Activated gamma-delta T cell (primary cell): ENCODE measurements at regions not wholly inside any gene's neighbourhood (a gene's known extent, or its start where the extent isn't known, plus 50 kb on each side); places are given as distances from the start of the nearest gene placed in this dataset.
"Not testable (repeated sequence)": the region's sequence is repeated elsewhere in the genome, so short reads cannot be mapped to it uniquely, and the experiment has no call there.

ENCODE experiments used
- DNase-seq: peaks from one replicate; lab custom pipeline; 2025; lab: John Stamatoyannopoulos, UW

DNA sequence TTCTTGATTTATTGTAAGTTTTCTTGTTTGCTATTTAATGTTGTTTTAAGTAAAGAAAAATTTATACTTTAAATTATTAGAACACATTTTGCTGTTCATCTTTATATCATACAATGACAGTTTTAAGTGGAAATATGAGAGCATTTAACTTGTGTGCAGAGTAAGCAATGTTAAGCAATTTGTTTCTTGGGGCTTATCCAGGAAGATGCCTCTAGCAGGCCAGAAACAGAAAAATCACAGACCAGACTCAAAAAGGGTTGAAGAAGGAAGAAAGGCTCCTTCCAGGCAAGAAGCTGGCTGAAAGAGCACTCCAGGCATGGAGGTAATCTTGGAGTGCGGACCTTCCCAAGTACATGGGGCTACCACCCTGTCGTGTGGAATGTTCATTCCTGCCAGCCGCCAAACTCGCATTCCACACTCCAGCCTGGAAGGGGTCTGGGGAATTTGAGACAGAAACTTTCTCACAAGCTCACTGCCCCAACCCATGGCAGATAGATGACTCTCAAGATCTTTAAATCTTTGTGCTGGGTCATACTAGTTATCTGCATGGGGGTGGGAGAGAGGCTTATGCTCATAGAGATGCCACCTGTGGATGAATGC lies 1521.3 kb upstream of the AGA start:
- DNase-seq = no peak

- no peak for DNase-seq
These were observed 1524.4 kb upstream of the AGA start for GRCh38 chr4:178966644-178967043.

DNA sequence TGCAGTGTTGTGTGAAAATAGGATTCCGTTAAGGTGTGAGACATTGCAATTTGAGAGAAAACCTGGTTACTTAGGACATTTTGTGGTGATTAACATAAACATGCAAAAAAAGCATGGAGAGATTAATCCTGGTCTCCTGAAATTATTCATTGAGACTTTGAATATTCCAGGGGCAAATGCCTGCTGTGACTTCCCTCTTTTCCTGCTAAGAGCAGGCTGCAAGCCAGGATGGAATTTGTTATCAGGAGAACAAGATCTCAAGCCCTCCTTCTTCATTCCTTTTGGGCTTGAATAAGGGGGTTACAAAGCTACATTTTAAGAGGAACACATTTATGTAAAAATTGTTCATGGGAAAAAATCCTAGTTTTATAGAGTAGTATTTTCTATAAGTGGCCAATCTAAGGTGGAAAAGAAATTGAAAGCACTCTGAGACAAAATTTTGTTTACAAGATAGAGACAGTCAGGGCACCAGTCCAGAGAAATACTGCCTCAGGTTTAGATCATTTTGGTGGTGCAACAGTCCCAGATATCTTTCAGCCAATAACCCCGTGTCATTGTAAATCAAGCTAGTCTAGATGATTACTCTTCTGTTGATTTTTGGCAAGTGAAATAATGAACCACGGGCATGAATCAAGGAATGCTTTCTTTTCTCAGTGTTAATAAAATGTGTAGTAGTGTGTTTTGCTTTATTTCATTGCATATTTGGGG lies 1528.3 kb upstream of the AGA start:
- DNase-seq = no peak

DNA sequence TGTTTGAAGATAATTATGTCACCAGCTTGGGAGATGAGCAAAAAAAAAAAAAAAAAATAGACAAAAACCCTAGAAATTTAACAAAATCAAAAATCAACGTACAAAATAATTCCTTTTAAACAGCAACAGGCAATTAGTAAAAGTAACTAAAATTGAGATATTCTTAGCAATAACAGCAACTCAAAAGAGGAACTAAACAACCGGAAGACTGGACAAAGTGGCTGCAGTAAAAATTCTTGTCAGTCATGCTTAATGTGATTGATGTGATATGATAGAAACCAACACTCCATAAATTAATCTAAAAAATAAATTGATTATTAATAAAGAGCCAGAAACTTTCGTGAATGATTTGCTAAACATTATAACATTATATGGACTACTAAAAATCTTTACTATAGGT lies 1534.6 kb upstream of the AGA start:
- DNase-seq = no peak

DNA sequence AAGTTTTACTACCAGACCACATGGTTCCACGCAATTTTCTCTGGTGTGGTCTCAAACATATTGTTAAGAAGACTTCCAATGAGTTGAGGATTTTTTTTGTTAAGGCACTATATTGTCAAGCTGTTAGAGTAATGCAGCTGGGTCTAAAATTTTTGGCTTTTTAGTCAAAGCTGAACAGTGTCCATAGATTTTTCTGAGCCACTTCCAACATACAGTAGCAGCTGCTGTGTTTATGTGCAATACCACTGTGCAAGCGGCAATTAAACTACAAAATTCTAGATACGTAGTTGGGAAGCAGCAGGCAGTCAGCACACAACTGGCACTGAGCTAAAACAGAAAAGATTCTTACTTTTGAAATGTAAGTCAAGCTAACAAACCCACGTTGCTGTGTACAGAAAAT lies 1551.1 kb upstream of the AGA start:
- DNase-seq = no peak

DNA sequence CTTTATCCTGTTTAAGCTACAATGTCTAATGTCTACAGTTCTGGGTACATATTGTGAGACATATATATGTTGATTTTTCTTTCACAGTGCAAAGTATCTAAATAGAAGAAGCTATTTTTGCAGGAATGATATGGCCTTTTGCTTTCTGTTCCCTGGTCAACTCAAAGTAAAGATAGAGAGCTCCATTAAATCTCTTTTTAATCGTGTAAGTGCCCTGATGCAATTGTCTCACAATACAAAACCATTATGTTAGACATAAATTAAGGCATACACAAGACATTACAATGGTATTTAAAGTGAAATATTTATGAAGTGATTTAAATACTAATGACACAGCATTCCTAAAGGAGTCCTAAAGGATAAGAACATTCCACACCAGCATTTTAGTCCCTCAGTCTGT lies 1559.7 kb upstream of the AGA start:
- no peak for DNase-seq

DNA sequence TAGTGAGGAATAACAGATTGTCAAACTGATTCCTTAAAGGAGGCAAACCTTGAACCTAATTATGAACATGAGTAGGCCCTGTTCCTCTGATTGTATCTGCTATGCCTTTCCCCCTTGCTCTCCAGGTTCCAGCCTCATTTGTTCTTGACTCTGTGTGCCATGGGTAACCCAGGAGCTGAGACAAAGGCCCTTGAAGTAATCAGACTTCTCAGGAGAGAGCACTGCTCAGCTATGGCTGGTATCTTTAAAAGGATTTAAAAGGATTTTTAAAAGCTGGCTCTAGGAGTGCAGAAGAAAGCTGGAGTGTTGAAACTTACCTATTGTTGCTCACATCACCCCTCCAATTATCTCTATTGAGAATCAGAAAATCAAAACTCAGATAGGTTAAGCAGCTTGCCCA lies 1565.5 kb upstream of the AGA start:
- no peak for DNase-seq

DNA sequence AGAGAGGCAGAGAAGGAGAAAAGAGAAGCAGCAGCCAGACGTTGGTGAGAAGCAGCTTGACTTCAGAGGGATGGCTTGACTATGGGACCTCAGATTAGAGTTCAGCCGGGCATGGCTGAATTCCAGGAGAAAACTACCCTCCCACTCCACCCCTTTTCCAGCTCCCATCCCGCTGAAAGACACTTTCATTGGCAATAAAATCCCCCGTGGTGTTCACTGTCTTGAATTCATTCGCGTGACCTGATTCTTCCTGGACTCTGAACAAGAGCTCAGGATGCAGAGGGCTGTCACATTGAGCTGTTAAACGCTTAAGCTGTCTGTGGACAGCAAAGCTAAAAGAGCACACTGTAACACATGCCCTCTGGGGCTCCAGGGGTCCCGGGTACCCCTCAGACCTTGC lies 1575.3 kb upstream of the AGA start:
- DNase-seq = no peak

- no peak for DNase-seq
These were observed 1585.3 kb upstream of the AGA start for GRCh38 chr4:179027569-179027968.

DNA sequence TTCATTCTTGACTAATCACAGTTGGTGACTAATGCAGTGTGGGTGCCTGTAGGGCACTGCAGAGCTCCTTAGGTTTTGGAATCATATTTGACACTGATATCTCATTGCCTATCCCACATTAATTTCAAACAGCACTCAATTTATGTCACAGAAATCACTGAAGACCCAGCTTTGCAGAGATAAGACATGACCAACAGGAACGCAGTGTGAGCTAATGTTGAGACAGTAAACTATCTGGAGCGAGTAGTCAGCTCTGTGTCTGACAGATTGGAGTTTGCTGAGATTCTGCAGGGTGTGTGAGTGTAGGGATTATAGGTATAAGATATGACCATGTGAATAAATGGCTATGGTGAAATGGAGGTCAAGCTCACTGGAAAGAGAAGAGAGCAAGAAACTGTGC lies 1586.1 kb upstream of the AGA start:
- DNase-seq = no peak

DNA sequence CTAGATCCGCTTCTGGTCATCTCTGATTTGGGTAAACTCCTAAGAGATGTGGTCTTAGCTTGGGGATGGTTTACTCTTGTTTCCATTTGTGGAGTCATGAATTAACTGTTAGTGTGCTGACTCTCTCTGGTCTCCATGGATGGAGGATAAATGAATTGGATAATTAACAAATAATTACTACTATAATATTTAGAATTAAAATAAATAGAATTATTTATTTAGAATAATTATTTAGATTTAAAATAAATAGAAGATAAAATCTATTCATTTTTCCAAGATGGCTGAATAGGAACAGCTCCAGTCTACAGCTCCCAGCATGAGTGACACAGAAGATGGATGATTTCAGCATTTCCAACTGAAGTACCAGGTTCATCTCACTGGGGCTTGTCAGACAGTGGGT lies 1587.4 kb upstream of the AGA start:
- no peak for DNase-seq

DNA sequence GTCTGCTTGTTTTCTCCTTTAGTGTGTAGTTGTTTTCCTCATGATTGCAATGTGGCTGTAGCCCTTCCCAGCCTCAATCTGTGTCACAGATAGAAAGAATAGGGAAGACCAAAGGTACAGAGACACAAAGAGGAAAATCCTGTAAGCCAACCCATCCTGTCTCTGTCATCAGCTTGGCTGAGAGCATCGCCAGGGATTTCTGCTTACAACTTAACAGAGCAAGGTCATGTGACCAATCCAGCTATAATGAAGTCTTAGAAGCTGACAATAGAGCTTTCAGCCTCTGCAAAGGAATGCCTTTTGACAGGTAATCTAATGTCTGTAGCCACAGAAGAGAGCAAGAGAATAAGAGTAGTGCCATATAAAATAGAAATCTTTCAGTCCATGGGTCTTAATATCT lies 1598.0 kb upstream of the AGA start:
- DNase-seq = no peak

DNA sequence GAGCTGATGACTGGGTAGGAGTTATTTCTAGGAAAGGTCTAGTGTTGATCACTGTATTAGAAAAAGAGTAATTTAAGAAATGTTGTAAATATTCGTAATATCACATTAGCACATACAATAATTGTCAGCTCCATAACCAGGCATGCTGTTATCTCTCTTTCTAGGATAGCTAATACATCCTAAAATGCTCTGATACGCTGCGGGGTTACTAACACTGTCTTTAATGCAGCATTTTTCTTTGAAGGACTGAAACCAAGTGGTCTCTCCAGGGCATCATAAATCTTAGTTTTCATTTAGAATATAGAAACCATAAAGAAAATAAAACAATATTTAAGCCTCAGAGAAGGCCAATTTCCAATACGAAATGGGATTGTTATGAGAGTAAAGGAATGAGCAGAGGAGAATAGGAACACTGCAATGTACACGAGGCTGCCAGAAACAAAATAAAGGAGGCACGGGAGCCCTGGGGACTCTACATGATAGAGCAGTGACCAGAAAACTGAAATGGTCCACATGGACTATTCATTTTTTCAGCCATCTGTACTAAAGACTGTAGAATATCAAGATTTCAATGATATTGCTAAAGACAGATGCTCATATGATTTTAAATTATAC lies 1606.7 kb upstream of the AGA start:
- no peak for DNase-seq

- DNase-seq = no peak
These were observed 1609.0 kb upstream of the AGA start for GRCh38 chr4:179051206-179051605.

GRCh38 chr4:179059396-179059795 lies 1617.2 kb upstream of the AGA start:
- DNase-seq = no peak

DNA sequence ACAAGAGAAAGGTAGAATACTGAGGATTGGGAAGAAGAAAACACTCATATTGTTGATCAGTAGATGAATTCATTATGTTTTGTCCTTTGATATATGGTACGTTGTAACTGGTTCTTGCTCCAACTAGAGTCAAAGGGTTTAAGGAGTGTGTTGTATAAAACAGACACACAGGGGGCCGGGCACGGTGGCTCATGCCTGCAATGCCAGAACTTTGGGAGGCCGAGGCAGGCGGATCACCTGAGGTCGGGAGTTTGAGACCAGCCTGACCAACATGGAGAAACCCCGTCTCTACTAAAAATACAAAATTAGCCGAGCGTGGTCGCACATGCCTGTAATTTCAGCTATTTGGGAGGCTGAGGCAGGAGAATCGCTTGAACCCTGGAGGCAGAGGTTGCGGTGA lies 1624.0 kb upstream of the AGA start:
- DNase-seq = not testable (repeated sequence)

DNA sequence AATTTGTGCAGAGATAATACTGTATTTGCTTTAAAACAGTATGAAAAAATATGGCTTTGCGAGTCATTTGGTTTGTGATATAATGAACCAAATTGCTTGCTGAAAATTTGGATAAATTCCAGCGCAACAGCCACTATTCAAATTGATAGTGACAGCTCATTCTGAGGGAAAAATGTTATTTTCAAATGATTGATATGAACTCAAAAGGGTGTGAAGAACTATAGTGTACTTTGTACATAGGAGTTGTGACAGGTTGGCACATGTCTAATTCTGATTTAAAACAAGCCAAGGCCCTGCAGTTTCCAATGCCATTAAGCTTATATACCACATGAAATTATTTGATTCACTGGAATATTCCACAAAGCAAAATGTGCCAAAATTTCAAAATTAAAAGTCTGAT lies 1628.9 kb upstream of the AGA start:
- DNase-seq = no peak

- DNase-seq = no peak
These were observed 1634.6 kb upstream of the AGA start for GRCh38 chr4:179076865-179077264.

DNA sequence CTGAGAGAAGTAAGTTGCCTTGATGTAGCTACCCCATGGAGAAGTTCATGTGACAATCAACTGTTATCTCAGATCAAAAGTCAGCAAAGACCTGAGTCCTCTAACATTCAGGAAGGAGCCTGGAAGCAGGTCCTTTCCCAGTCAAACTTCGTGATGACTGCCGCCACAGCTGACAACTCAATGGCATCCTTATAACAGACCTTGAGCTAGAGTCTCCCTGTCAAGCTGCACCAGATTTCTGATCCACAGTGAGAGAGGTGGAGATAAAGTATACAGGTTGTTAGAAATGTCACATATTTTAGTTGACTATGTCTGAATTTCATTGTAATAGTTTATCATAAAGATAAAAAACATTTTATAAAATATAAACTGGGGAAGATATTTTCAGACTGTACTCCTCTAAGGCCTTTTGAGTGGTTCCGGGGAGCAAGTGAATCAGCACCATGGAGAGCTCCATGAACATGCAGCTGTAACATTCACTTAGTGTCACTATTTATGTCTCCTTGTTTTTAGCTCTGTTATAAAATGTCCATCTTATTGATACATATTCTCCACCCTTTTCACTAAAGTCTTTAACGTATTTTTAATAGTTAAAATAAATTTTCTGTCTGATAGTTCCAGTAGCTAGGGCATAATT lies 1653.5 kb upstream of the AGA start:
- no peak for DNase-seq

- DNase-seq = no peak
These were observed 1655.5 kb upstream of the AGA start for GRCh38 chr4:179097741-179098140.

DNA sequence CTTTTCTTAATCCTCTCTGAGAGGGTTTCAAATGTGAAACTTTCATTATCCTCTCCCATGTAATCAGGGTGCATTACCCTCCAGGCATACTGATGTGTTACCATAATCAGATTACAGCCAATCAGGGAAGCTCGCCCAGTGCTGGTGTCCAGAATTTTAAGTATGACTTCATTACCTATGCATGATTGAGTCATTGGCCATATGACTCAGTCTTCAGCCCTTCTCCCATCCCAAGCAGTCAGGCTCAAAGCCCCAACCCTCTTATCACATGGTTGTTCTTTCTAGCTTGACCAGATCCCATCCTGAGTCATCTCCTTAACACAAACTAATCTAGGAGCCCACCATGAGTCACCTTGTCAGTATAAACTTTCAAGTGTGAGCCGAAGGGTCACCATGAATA lies 1668.1 kb upstream of the AGA start:
- no peak for DNase-seq

GRCh38 chr4:179110816-179111215 lies 1668.6 kb upstream of the AGA start:
- no peak for DNase-seq
